ENCODE measurements at regions not wholly inside any gene's neighbourhood (a gene's known extent, or its start where the extent isn't known, plus 50 kb on each side); places are given as distances from the start of the nearest gene placed in this dataset.

DNA sequence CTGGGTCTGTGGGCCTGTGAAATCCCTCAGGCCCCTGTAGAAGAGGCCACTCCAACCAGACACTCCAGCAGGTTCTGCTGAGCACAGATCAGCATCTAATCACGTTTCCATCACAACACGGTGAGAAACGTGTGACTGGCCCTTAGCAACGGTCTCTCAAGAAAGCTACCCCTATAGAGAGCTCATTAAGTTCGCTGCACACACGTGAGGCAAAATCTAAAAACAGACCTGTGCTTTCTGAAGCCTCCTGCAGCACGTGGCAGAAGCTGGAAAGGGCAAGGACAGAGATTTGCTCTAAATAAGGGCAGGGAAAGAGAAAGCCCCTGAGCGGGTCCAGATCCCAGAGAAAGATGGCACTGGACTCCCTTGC, 56.5 kb downstream of the GPR6 start:
- no peak for TF ChIP-seq EZH2 (IDR thresholded peaks at IDR 0.05; ENCODE audit: insufficient read depth, poor library complexity, severe bottlenecking)
- TF ChIP-seq EZH2phosphoT487 (IDR thresholded peaks at IDR 0.05; ENCODE audit: insufficient read depth, low read depth): no peak
